Endothelial cell of umbilical vein (primary cell): ENCODE measurements at regions not wholly inside any gene's neighbourhood (a gene's known extent, or its start where the extent isn't known, plus 50 kb on each side); places are given as distances from the start of the nearest gene placed in this dataset.

Experiments used
- BruUV-seq: library from RNA; stranded (reverse); fragments of 400-500 nt; replicated peaks from 2 replicates; lab custom pipeline; 2021; lab: Mats Ljungman, UMichigan
- CTCF ChIA-PET: fragments of 300-600, 350-600 bp; sonication (Branson Sonifier 250); formaldehyde crosslinking; loops from one replicate; lab custom pipeline; 2021; ENCODE audit warnings: antibody characterized with exemption, inconsistent platforms; lab: Charles Lee
- POLR2A ChIA-PET: fragments of 300-600, 350-600 bp; sonication (Branson Sonifier 250); formaldehyde crosslinking; loops from one replicate; lab custom pipeline; 2021; ENCODE audit warnings: antibody characterized with exemption, inconsistent platforms; lab: Charles Lee
- DNase-seq: peaks from one replicate; pipeline ENCODE4 v3.0.0-alpha.2; 2011; ENCODE audit warnings: low read depth, low spot score
- FAIRE-seq: peaks from 2 replicates; lab custom pipeline; 2011; peaks lifted over from hg19 to GRCh38; lab: Jason Lieb, UNC
- H2AFZ ChIP-seq: 2 replicates; pipeline ENCODE4 v1.6.0; 2012; ENCODE audit warnings: low read depth, low read length, control low read depth, inconsistent platforms
- H3K27ac ChIP-seq: 2 replicates; pipeline ENCODE4 v1.5.1; 2011; ENCODE audit warnings: low read depth, mild to moderate bottlenecking, control low read depth, low read length, moderate library complexity; ENCODE audit not compliant: insufficient read depth
- H3K27me3 ChIP-seq, 2 experiments: 2 replicates each; pipeline versions ENCODE4 v1.6.0 to v1.6.1; 2011; ENCODE audit warnings: low read length in 2 of 2, mixed read lengths in 1 of 2; ENCODE audit not compliant: control insufficient read depth in 2 of 2, insufficient read depth in 2 of 2
- H3K36me3 ChIP-seq, 2 experiments: 2 replicates in 1 of 2; 3 replicates in 1 of 2; pipeline ENCODE4 v1.5.1; 2011; ENCODE audit warnings: low read length in 2 of 2, mild to moderate bottlenecking in 1 of 2, moderate library complexity in 1 of 2; ENCODE audit not compliant: control insufficient read depth in 2 of 2, insufficient read depth in 2 of 2; ENCODE audit errors: extremely low read depth in 1 of 2
- H3K4me1 ChIP-seq: 3 replicates; pipeline ENCODE4 v1.5.1; 2011; ENCODE audit warnings: mild to moderate bottlenecking, low read length; ENCODE audit not compliant: control insufficient read depth, insufficient read depth; ENCODE audit errors: extremely low read depth
- H3K4me2 ChIP-seq: 2 replicates; pipeline ENCODE4 v1.6.1; 2011; ENCODE audit warnings: low read length, control low read depth, mixed read lengths; ENCODE audit not compliant: insufficient read depth
- H3K4me3 ChIP-seq, 3 experiments: fragments of 200-600 bp in 1 of 3; sonication (generic), shearing (Covaris generic) in 1 of 3; replicated peaks in 1 of 3; 2 replicates each; pipeline ENCODE4 v1.5.1; 2011 to 2016; ENCODE audit warnings: control low read depth in 3 of 3, low read length in 3 of 3, mild to moderate bottlenecking in 2 of 3, inconsistent platforms in 1 of 3, low read depth in 1 of 3, moderate library complexity in 1 of 3; ENCODE audit not compliant: insufficient read depth in 1 of 3
- H3K79me2 ChIP-seq: 2 replicates; pipeline ENCODE4 v1.6.0; 2012; ENCODE audit warnings: low read length, inconsistent platforms; ENCODE audit not compliant: control insufficient read depth, insufficient read depth
- H3K9ac ChIP-seq: replicated peaks from 2 replicates; pipeline ENCODE3; 2011; ENCODE audit warnings: low read length, control low read depth; ENCODE audit not compliant: insufficient read depth; ENCODE audit errors: extremely low read depth
- H3K9me1 ChIP-seq: replicated peaks from 3 replicates; pipeline ENCODE4 v1.6.0; 2011; ENCODE audit warnings: mild to moderate bottlenecking, low read length; ENCODE audit not compliant: control insufficient read depth, insufficient read depth; ENCODE audit errors: extremely low read depth
- H3K9me3 ChIP-seq: replicated peaks from 2 replicates; pipeline ENCODE4 v1.5.1; 2012; ENCODE audit warnings: low read length, inconsistent platforms; ENCODE audit not compliant: control insufficient read depth, insufficient read depth
- H4K20me1 ChIP-seq: replicated peaks from 2 replicates; pipeline ENCODE3; 2011; ENCODE audit warnings: mild to moderate bottlenecking, low read length; ENCODE audit not compliant: control insufficient read depth, insufficient read depth; ENCODE audit errors: extremely low read depth
- EZH2 ChIP-seq: IDR thresholded peaks from 2 replicates; pipeline ENCODE4 v1.6.1; 2012; ENCODE audit warnings: borderline replicate concordance, low read depth, mild to moderate bottlenecking, moderate library complexity, low read length, inconsistent platforms; ENCODE audit not compliant: severe bottlenecking
- FOS ChIP-seq: IDR thresholded peaks from 2 replicates; pipeline ENCODE4 v1.6.1; 2011; ENCODE audit warnings: mild to moderate bottlenecking, low read length, moderate library complexity, borderline replicate concordance; ENCODE audit not compliant: insufficient read depth
- GATA2 ChIP-seq: IDR thresholded peaks from 2 replicates; pipeline ENCODE4 v1.7.0; 2011; ENCODE audit warnings: low read depth, mild to moderate bottlenecking, moderate library complexity, mixed read lengths, low read length; ENCODE audit not compliant: insufficient read length, insufficient read depth
- JUN ChIP-seq: IDR thresholded peaks from 2 replicates; pipeline ENCODE4 v1.6.1; 2011; ENCODE audit warnings: borderline replicate concordance, low read depth; ENCODE audit not compliant: insufficient read length, insufficient read depth
- MAX ChIP-seq: IDR thresholded peaks from 2 replicates; pipeline ENCODE4 v1.6.1; 2011; ENCODE audit not compliant: insufficient read depth, insufficient read length
- MYC ChIP-seq: IDR thresholded peaks from one replicate; pipeline ENCODE4 v1.6.1; 2011; ENCODE audit warnings: mild to moderate bottlenecking, low read depth, low read length
- POLR2A ChIP-seq: IDR thresholded peaks from 2 replicates; pipeline ENCODE4 v1.6.1; 2012; ENCODE audit warnings: low read depth, mild to moderate bottlenecking, control low read depth, low read length
- POLR2AphosphoS5 ChIP-seq: IDR thresholded peaks from 2 replicates; pipeline ENCODE4 v1.6.1; 2012; ENCODE audit warnings: low read depth, mild to moderate bottlenecking, control low read depth, low read length, moderate library complexity; ENCODE audit not compliant: insufficient read depth
- dilution Hi-C: fragments of 300-500 bp; cut with MboI; formaldehyde crosslinking; loops from one replicate; pipeline ENCODE4 v1.15.0; 2019; ENCODE audit warnings: low sequenced_read_pairs; ENCODE audit not compliant: extremely low pct_ligation_motif_present
- intact Hi-C: fragments of 100-400 bp; cut with micrococcal nuclease; formaldehyde crosslinking; loops from one replicate; pipeline ENCODE4 v1.10.0; 2022
- TF ChIP-seq, protein P1 (sequence below), 2 donors: IDR thresholded peaks; 1 replicate in 1 of 2; 2 replicates in 1 of 2; pipeline ENCODE4 v1.5.1; 2011; ENCODE audit warnings: low read length in 2 of 2, mild to moderate bottlenecking in 2 of 2, moderate library complexity in 2 of 2, control low read depth in 1 of 2, inconsistent platforms in 1 of 2, low read depth in 1 of 2; ENCODE audit not compliant: insufficient read depth in 1 of 2; ENCODE audit errors: extremely low read depth in 1 of 2

DNA sequence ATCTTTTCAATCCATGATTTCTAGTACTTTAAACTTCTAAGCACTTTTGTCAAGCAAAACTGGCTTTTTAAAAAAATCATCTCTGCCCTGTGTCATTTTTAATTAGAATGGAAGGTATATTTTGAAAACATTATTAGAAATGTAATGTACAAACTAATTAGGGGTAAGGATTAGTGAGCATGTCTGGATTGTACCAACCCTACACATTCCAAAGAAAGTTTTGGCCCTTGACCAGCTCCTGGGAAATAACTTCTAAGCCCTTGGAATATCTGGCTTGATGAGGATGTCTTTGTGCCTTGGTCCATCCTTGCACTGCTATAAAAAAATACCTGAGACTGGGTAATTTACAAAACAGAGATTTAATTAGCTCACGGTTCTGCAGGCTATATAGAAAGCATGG, 876.5 kb downstream of the RAPGEF2 start:
- no peak overlapping the region for H3K4me3 ChIP-seq

More for the DNA sequence above, 876.5 kb downstream of the RAPGEF2 start:
- no peak overlapping the region for H3K27ac ChIP-seq
- H3K4me1 ChIP-seq, result no peaks in the 10 kb centered on the region
- no peak overlapping the region for H3K9ac ChIP-seq
- intact Hi-C loops (no loop called here), dilution Hi-C loops (no loop called here)
- no peaks in the 10 kb centered on the region for H3K9me3 ChIP-seq
- H2AFZ ChIP-seq, result no peak overlapping the region
- H4K20me1 ChIP-seq, result no peaks in the 10 kb centered on the region
- CTCF ChIA-PET, result no interaction called here
- POLR2A ChIA-PET, result no interaction called here
- no TSS peak for BruUV-seq
- no peak for FAIRE-seq
- no peaks in the 10 kb centered on the region for H3K79me2 ChIP-seq
- no peak for DNase-seq
- TF ChIP-seq FOS (no peak), POLR2AphosphoS5 (no peak), POLR2A (no peak), EZH2 (no peak), JUN (no peak), MYC (no peak), MAX (no peak), GATA2 (no peak)
- TF ChIP-seq, protein P1, sequence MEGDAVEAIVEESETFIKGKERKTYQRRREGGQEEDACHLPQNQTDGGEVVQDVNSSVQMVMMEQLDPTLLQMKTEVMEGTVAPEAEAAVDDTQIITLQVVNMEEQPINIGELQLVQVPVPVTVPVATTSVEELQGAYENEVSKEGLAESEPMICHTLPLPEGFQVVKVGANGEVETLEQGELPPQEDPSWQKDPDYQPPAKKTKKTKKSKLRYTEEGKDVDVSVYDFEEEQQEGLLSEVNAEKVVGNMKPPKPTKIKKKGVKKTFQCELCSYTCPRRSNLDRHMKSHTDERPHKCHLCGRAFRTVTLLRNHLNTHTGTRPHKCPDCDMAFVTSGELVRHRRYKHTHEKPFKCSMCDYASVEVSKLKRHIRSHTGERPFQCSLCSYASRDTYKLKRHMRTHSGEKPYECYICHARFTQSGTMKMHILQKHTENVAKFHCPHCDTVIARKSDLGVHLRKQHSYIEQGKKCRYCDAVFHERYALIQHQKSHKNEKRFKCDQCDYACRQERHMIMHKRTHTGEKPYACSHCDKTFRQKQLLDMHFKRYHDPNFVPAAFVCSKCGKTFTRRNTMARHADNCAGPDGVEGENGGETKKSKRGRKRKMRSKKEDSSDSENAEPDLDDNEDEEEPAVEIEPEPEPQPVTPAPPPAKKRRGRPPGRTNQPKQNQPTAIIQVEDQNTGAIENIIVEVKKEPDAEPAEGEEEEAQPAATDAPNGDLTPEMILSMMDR (IDR thresholded peaks at IDR 0.05; ENCODE audit: extremely low read depth in 1 of 2, insufficient read depth in 1 of 2, low read depth in 1 of 2, low read length in 2 of 2), result no peak
- no peaks in the 10 kb centered on the region for H3K27me3 ChIP-seq
- H3K9me1 ChIP-seq, result no peaks in the 10 kb centered on the region
- no peak overlapping the region for H3K4me2 ChIP-seq
- H3K36me3 ChIP-seq, result no peaks in the 10 kb centered on the region
